GM23248 (cell line): ENCODE measurements at regions not wholly inside any gene's neighbourhood (a gene's known extent, or its start where the extent isn't known, plus 50 kb on each side); places are given as distances from the start of the nearest gene placed in this dataset.

Experiments
- EZH2 ChIP-seq: fragments of 200-600 bp; sonication (generic); IDR thresholded peaks from 2 replicates; pipeline ENCODE4 v1.6.1; 2018; ENCODE audit warnings: antibody characterized with exemption, mild to moderate bottlenecking; ENCODE audit not compliant: insufficient read depth, poor library complexity, severe bottlenecking
- EZH2phosphoT487 ChIP-seq: fragments of 200-600 bp; sonication (generic); IDR thresholded peaks from 2 replicates; pipeline ENCODE4 v1.6.1; 2018; ENCODE audit warnings: antibody characterized with exemption, moderate library complexity, mild to moderate bottlenecking, low read depth; ENCODE audit not compliant: insufficient read depth

- TF ChIP-seq EZH2 (no peak), EZH2phosphoT487 (no peak)
Measured at GRCh38 chr2:61722318-61722717, 131.5 kb downstream of the FAM161A start.
